ENCODE measurements at regions not wholly inside any gene's neighbourhood (a gene's known extent, or its start where the extent isn't known, plus 50 kb on each side); places are given as distances from the start of the nearest gene placed in this dataset.
"Not testable (repeated sequence)": the region's sequence is repeated elsewhere in the genome, so short reads cannot be mapped to it uniquely, and the experiment has no call there.

DNA sequence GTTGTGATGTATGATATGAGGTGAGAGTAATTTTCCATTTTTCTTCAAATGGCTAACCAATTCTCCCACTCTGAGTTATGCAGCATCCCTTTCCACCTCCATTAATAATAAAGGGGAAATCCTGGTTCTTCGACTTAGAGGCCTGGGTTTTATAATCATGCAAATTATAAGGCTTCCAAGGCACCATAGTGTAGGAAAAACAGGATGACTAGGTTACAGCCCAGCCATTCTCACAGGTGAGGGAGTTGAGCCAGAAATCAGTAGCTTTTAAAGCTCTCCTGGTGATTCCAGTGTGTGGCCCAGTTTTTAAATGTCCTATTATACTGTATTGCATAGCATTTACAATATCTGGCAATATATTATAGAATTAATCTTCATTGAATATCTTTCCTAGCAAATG, 203.1 kb downstream of the ARHGEF9 start:
- intact Hi-C loops (cut with DNase I): no loop called here
- ATAC-seq: no peak
- Histone ChIP-seq H3K36me3 (no peaks in the 10 kb centered on the region), H3K27ac (no peak overlapping the region), H3K9me3 (no peaks in the 10 kb centered on the region), H3K4me3 (no peak overlapping the region), H3K4me1 (no peaks in the 10 kb centered on the region), H3K27me3 (no peaks in the 10 kb centered on the region)
- no peak for DNase-seq
- TF ChIP-seq, protein P1, sequence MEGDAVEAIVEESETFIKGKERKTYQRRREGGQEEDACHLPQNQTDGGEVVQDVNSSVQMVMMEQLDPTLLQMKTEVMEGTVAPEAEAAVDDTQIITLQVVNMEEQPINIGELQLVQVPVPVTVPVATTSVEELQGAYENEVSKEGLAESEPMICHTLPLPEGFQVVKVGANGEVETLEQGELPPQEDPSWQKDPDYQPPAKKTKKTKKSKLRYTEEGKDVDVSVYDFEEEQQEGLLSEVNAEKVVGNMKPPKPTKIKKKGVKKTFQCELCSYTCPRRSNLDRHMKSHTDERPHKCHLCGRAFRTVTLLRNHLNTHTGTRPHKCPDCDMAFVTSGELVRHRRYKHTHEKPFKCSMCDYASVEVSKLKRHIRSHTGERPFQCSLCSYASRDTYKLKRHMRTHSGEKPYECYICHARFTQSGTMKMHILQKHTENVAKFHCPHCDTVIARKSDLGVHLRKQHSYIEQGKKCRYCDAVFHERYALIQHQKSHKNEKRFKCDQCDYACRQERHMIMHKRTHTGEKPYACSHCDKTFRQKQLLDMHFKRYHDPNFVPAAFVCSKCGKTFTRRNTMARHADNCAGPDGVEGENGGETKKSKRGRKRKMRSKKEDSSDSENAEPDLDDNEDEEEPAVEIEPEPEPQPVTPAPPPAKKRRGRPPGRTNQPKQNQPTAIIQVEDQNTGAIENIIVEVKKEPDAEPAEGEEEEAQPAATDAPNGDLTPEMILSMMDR (IDR thresholded peaks at IDR 0.05): no peak

DNA sequence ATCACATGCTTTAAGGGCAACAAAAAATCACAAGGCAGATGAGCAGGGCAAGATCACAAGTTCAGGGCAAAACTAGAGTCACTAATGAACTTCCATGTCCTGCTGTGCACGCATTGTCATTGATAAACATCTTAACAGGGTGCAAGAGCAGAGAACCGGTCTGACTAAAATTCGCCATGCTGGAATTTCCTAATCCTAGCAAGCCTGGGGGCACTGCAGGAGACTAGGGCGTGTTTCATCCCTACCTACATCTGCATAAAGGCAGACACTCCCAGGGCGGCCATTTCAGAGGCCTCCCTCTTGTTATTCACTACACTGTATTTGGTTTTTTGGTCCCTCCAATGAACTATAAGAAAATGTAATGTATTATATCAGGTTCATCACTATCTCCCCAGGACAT, 203.6 kb downstream of the ARHGEF9 start:
- H3K4me1 ChIP-seq: no peaks in the 10 kb centered on the region
- H3K4me3 ChIP-seq: no peak overlapping the region
- intact Hi-C loops (cut with DNase I): no loop called here
- TF ChIP-seq, protein P1 (IDR thresholded peaks at IDR 0.05): no peak
- H3K9me3 ChIP-seq: no peaks in the 10 kb centered on the region
- no peaks in the 10 kb centered on the region for H3K27me3 ChIP-seq
- H3K36me3 ChIP-seq: no peaks in the 10 kb centered on the region
- ATAC-seq: no peak
- no peak for DNase-seq
- no peak overlapping the region for H3K27ac ChIP-seq

DNA sequence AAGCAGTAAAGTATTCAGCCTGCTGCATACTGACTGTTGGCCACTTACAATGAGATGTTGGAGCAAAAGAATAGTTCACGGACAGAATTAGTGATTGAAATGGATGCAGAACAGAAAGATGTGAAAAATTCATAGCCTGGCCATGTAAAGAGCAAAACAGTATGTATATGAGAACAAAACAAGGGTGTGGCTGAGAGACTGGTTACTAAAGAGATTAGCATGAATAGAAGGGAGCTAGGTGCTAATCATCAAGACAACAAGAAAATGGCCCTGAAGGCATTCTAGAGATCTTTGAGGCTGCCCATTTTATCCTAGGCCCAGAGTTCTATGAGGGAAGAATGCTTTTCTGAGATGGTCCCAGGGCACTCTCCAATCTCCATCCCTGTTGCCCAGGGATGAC, 208.5 kb downstream of the ARHGEF9 start:
- no peak overlapping the region for H3K4me3 ChIP-seq
- DNase-seq: no peak
- H3K4me1 ChIP-seq: no peaks in the 10 kb centered on the region
- peaks cover 0 to 2% of the 10 kb centered on the region in 2 donors for H3K9me3 ChIP-seq
- H3K27me3 ChIP-seq: no peaks in the 10 kb centered on the region
- H3K36me3 ChIP-seq: no peaks in the 10 kb centered on the region
- ATAC-seq: no peak
- no peak overlapping the region for H3K27ac ChIP-seq
- intact Hi-C loops (cut with DNase I): no loop called here
- TF ChIP-seq, protein P1 (IDR thresholded peaks at IDR 0.05): no peak

DNA sequence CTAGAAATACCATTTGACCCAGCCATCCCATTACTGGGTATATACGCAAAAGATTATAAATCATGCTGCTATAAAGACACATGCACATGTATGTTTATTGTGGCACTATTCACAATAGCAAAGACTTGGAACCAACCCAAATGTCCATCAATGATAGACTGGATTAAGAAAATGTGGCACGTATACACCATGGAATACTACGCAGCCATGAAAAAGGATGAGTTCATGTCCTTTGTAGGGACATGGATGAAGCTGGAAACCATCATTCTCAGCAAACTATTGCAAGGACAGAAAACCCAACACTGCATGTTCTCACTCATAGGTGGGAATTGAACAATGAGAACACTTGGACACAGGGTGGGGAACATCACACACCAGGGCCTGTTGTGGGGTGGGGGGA, 209.3 kb downstream of the ARHGEF9 start:
- intact Hi-C loops (cut with DNase I); DNase-seq; ATAC-seq; H3K4me3 ChIP-seq; H3K36me3 ChIP-seq; H3K27me3 ChIP-seq; H3K27ac ChIP-seq; H3K4me1 ChIP-seq; H3K9me3 ChIP-seq: not testable (repeated sequence)

DNA sequence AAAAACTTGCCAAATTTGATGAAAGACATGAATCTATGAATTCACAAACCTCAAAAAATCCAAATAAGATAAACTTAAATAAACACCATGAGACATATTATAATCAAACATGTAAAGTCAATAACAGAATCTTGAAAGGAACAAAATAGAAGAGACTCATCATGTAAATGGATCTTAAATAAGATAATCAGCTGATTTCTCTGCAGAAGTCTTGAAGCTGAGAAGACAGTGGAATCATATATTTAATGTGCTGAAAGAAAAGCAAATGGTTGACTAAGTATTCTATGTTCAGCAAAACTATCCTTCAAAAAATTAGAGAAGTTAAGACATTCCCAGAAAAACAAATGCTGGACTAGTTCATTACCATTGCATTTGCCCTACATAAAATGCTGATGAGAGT, 215.7 kb upstream of the SPIN4 start:
- no peaks in the 10 kb centered on the region for H3K27me3 ChIP-seq
- DNase-seq (no peak), ATAC-seq (no peak)
- peaks cover 0 to 2% of the 10 kb centered on the region in 2 donors for H3K9me3 ChIP-seq
- no peaks in the 10 kb centered on the region for H3K36me3 ChIP-seq
- intact Hi-C loops (cut with DNase I): no loop called here
- TF ChIP-seq, protein P1 (IDR thresholded peaks at IDR 0.05): no peak
- no peak overlapping the region for H3K4me3 ChIP-seq
- H3K4me1 ChIP-seq: no peaks in the 10 kb centered on the region
- no peak overlapping the region for H3K27ac ChIP-seq

DNA sequence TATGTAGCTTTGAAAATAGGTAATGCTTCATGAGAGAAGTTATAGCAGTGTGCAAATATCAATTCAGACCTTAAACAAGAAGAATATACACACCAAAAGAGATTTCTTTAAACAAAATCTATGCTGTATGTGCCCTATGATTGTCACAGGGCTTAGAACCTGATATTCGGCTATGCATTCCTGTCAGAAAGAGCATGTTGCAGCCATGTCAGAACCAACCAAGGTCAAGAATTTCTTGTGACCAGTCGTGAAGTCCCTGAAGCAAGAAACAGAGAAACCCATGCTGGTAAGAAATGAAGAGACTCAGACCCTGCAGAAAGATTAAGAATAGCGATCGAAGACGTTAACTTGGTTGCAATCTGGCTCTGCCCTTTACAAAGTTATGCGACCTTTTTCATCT, 210.3 kb upstream of the SPIN4 start:
- TF ChIP-seq, protein P1 (IDR thresholded peaks at IDR 0.05): no peak
- intact Hi-C loops (cut with DNase I): no loop called here
- no peaks in the 10 kb centered on the region for H3K9me3 ChIP-seq
- peak in 1 of 4 donors; percentile 2 for DNase-seq
- H3K4me3 ChIP-seq: peak overlapping the region; percentile 40 to 61
- H3K27me3 ChIP-seq: no peaks in the 10 kb centered on the region
- peak overlapping the region in 1 of 2 donors; percentile 58 for H3K27ac ChIP-seq
- ATAC-seq: peak; percentile 59
- H3K4me1 ChIP-seq: no peaks in the 10 kb centered on the region
- H3K36me3 ChIP-seq: no peaks in the 10 kb centered on the region

All from left lung (tissue), 4 donors.